ENCODE measurements at regions not wholly inside any gene's neighbourhood (a gene's known extent, or its start where the extent isn't known, plus 50 kb on each side); places are given as distances from the start of the nearest gene placed in this dataset.

GRCh38 chr1:106459418-106459817 lies 597.1 kb upstream of the PRMT6 start:
- H3K4me1 Mint-ChIP-seq = no peaks in the 10 kb centered on the region
- H3K9me3 Mint-ChIP-seq = no peaks in the 10 kb centered on the region
- H3K27me3 Mint-ChIP-seq (ENCODE audit: low read depth, poor library complexity) = no peaks in the 10 kb centered on the region
- H3K4me3 Mint-ChIP-seq = no peak overlapping the region
- no peak overlapping the region for H3K27ac Mint-ChIP-seq
- H3K36me3 Mint-ChIP-seq (ENCODE audit: low read depth) = no peaks in the 10 kb centered on the region
- DNase-seq = no peak
- no peak for TF ChIP-seq CTCF (IDR thresholded peaks at IDR 0.05)

GRCh38 chr1:106465666-106466065 lies 590.8 kb upstream of the PRMT6 start:
- Mint-ChIP-seq H3K4me1 (no peaks in the 10 kb centered on the region), H3K27ac (no peak overlapping the region), H3K9me3 (peaks cover 23% of the 10 kb centered on the region), H3K36me3 (ENCODE audit: low read depth) (no peaks in the 10 kb centered on the region), H3K27me3 (ENCODE audit: low read depth, poor library complexity) (no peaks in the 10 kb centered on the region), H3K4me3 (no peak overlapping the region)
- no peak for DNase-seq
- TF ChIP-seq CTCF (IDR thresholded peaks at IDR 0.05) = no peak

GRCh38 chr1:106480629-106481028 lies 575.8 kb upstream of the PRMT6 start:
- Mint-ChIP-seq H3K9me3 (peaks cover 23% of the 10 kb centered on the region), H3K4me1 (no peaks in the 10 kb centered on the region), H3K36me3 (ENCODE audit: low read depth) (no peaks in the 10 kb centered on the region), H3K4me3 (no peak overlapping the region), H3K27me3 (ENCODE audit: low read depth, poor library complexity) (no peaks in the 10 kb centered on the region), H3K27ac (no peak overlapping the region)
- DNase-seq = no peak
- TF ChIP-seq CTCF (IDR thresholded peaks at IDR 0.05) = no peak

- Mint-ChIP-seq H3K4me3 (no peak overlapping the region), H3K36me3 (ENCODE audit: low read depth) (no peaks in the 10 kb centered on the region)
- no peak for DNase-seq
These were observed 563.6 kb upstream of the PRMT6 start for GRCh38 chr1:106492880-106493279.

GRCh38 chr1:106494646-106495045 lies 561.8 kb upstream of the PRMT6 start:
- H3K27ac Mint-ChIP-seq = no peak overlapping the region
- H3K9me3 Mint-ChIP-seq = no peaks in the 10 kb centered on the region
- no peak for TF ChIP-seq CTCF (IDR thresholded peaks at IDR 0.05)
- no peaks in the 10 kb centered on the region for H3K27me3 Mint-ChIP-seq (ENCODE audit: low read depth, poor library complexity)
- no peaks in the 10 kb centered on the region for H3K36me3 Mint-ChIP-seq (ENCODE audit: low read depth)
- no peak for DNase-seq
- no peaks in the 10 kb centered on the region for H3K4me1 Mint-ChIP-seq
- H3K4me3 Mint-ChIP-seq = no peak overlapping the region

More at GRCh38 chr1:106492880-106493279, 563.6 kb upstream of the PRMT6 start:
- H3K27ac Mint-ChIP-seq = no peak overlapping the region
- H3K4me1 Mint-ChIP-seq = no peaks in the 10 kb centered on the region
- H3K9me3 Mint-ChIP-seq = no peaks in the 10 kb centered on the region
- no peaks in the 10 kb centered on the region for H3K27me3 Mint-ChIP-seq (ENCODE audit: low read depth, poor library complexity)
- TF ChIP-seq CTCF (IDR thresholded peaks at IDR 0.05) = no peak

GRCh38 chr1:106498238-106498637 lies 558.2 kb upstream of the PRMT6 start:
- Mint-ChIP-seq H3K4me1 (no peaks in the 10 kb centered on the region), H3K36me3 (ENCODE audit: low read depth) (no peaks in the 10 kb centered on the region)

More at GRCh38 chr1:106498238-106498637, 558.2 kb upstream of the PRMT6 start:
- no peak overlapping the region for H3K27ac Mint-ChIP-seq
- no peak overlapping the region for H3K4me3 Mint-ChIP-seq
- no peak for TF ChIP-seq CTCF (IDR thresholded peaks at IDR 0.05)
- no peaks in the 10 kb centered on the region for H3K9me3 Mint-ChIP-seq
- DNase-seq = no peak
- H3K27me3 Mint-ChIP-seq (ENCODE audit: low read depth, poor library complexity) = no peaks in the 10 kb centered on the region

Measured in nephron progenitor cell (in vitro differentiated cells).